ENCODE measurements at regions not wholly inside any gene's neighbourhood (a gene's known extent, or its start where the extent isn't known, plus 50 kb on each side); places are given as distances from the start of the nearest gene placed in this dataset.

DNA sequence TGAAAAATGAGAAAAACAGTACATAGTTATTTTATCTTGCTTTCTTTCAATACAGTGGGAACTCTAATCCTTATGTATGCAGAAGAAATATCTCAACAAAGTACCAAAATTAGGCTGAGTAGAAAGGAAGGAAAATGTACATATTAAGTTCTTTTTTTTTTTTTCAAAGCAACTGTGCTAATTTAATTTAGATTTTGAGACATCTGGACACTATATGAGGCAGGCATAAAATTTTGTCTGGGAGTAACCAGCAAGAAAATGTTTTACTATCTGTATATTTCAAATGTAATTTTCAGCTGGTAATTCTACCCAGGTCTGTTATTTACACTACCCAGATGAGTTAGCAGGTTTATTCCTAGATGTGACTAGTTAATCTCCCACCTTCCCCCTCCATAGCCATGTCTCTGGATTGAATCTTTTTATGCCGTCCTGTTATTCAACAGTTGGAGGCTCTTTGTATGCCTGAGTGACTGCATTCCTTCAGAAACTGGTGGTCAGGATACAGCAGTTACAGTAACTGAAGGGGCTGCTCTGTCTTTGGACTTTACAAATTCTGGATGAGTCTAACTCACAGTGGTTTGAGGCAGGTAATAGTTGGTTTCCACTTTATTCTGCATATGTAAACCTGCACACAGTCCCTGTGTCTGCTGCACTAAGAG lies 633.6 kb downstream of the PCDH18 start (continued):
- TF ChIP-seq, protein P1, sequence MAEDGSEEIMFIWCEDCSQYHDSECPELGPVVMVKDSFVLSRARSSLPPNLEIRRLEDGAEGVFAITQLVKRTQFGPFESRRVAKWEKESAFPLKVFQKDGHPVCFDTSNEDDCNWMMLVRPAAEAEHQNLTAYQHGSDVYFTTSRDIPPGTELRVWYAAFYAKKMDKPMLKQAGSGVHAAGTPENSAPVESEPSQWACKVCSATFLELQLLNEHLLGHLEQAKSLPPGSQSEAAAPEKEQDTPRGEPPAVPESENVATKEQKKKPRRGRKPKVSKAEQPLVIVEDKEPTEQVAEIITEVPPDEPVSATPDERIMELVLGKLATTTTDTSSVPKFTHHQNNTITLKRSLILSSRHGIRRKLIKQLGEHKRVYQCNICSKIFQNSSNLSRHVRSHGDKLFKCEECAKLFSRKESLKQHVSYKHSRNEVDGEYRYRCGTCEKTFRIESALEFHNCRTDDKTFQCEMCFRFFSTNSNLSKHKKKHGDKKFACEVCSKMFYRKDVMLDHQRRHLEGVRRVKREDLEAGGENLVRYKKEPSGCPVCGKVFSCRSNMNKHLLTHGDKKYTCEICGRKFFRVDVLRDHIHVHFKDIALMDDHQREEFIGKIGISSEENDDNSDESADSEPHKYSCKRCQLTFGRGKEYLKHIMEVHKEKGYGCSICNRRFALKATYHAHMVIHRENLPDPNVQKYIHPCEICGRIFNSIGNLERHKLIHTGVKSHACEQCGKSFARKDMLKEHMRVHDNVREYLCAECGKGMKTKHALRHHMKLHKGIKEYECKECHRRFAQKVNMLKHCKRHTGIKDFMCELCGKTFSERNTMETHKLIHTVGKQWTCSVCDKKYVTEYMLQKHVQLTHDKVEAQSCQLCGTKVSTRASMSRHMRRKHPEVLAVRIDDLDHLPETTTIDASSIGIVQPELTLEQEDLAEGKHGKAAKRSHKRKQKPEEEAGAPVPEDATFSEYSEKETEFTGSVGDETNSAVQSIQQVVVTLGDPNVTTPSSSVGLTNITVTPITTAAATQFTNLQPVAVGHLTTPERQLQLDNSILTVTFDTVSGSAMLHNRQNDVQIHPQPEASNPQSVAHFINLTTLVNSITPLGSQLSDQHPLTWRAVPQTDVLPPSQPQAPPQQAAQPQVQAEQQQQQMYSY (CRISPR knock-in tag; IDR thresholded peaks at IDR 0.05) = no peak
- TF ChIP-seq ESRRA (IDR thresholded peaks at IDR 0.05; ENCODE audit: low read length) = no peak
- no peak for TF ChIP-seq ZNF217 (IDR thresholded peaks at IDR 0.05)
- TF ChIP-seq MYB (IDR thresholded peaks at IDR 0.05; ENCODE audit: borderline replicate concordance, low read depth, low read length) = no peak
- no peak for TF ChIP-seq NR2F1 (conservative IDR thresholded peaks at IDR 0.05)
- TF ChIP-seq RB1 (IDR thresholded peaks at IDR 0.05; ENCODE audit: borderline replicate concordance) = no peak

DNA sequence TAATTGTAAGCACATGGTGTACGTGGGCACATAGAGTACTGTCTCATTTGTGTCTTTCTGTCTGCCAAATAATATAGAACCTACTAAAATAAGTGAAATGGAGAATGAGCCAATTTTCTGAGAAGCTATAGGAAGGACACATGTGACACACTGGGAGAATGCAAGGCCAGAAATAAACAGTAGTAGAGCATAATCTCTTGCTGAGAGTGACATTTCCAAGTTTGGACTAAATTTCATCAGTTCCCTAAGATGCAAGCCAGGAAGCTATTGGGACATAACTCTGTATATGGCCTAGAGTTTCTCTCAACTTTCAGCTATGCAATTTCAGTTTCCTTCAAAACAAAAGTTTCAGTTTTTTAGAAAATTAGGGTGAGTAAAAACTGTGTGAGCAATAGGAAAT lies 638.7 kb downstream of the PCDH18 start:
- H3K79me2 ChIP-seq (ENCODE audit: control insufficient read depth, insufficient read depth, low read length) = no peaks in the 10 kb centered on the region
- H3K36me3 ChIP-seq (ENCODE audit: control insufficient read depth in 2 of 2, insufficient read depth in 2 of 2, low read length in 1 of 2) = no peaks in the 10 kb centered on the region
- 0% methylated on average over 1 of the region's 1 CpG for WGBS (ENCODE audit: insufficient coverage, insufficient replicate concordance, low lambda C conversion rate, missing lambda C conversion rate)
- no peak for DNase-seq (ENCODE audit: low read depth, low spot score)
- no peaks in the 10 kb centered on the region for H3K4me1 ChIP-seq (ENCODE audit: control insufficient read depth, insufficient read depth, low read length)
- H3K4me2 ChIP-seq (ENCODE audit: control insufficient read depth, insufficient read depth) = no peak overlapping the region
- no peaks in the 10 kb centered on the region for H3K9me3 ChIP-seq (replicated peaks; ENCODE audit: control insufficient read depth, insufficient read depth, low read length)
- no peak overlapping the region for H3K27ac ChIP-seq (ENCODE audit: control insufficient read depth, insufficient read depth)
- no peak overlapping the region for H3K4me3 ChIP-seq
- no peak for ATAC-seq
- POLR2A ChIA-PET = no interaction called here
- H3K9ac ChIP-seq (ENCODE audit: control insufficient read depth, insufficient read depth, low read length) = no peak overlapping the region
- no peak for FAIRE-seq
- H4K20me1 ChIP-seq (ENCODE audit: control insufficient read depth, insufficient read depth) = no peaks in the 10 kb centered on the region
- intact Hi-C loops (cut with micrococcal nuclease; ENCODE audit: unreplicated experiment) (no loop called here), in situ Hi-C loops (cut with MboI) (no loop called here)
- BruUV-seq (replicated peaks) = no TSS peak
- SMC1A ChIA-PET (ENCODE audit: uncharacterized antibody, unreplicated experiment) = no interaction called here
- RAD21 ChIA-PET (ENCODE audit: unreplicated experiment) = no interaction called here
- H3K27me3 ChIP-seq (replicated peaks in 1 of 2; ENCODE audit: control insufficient read depth in 2 of 2, insufficient read depth in 2 of 2, low read length in 1 of 2) = no peaks in the 10 kb centered on the region
- H2AFZ ChIP-seq (ENCODE audit: control insufficient read depth, low read depth, low read length) = no peak overlapping the region
- CTCF ChIA-PET = no interaction called here
- TF ChIP-seq, protein P2, sequence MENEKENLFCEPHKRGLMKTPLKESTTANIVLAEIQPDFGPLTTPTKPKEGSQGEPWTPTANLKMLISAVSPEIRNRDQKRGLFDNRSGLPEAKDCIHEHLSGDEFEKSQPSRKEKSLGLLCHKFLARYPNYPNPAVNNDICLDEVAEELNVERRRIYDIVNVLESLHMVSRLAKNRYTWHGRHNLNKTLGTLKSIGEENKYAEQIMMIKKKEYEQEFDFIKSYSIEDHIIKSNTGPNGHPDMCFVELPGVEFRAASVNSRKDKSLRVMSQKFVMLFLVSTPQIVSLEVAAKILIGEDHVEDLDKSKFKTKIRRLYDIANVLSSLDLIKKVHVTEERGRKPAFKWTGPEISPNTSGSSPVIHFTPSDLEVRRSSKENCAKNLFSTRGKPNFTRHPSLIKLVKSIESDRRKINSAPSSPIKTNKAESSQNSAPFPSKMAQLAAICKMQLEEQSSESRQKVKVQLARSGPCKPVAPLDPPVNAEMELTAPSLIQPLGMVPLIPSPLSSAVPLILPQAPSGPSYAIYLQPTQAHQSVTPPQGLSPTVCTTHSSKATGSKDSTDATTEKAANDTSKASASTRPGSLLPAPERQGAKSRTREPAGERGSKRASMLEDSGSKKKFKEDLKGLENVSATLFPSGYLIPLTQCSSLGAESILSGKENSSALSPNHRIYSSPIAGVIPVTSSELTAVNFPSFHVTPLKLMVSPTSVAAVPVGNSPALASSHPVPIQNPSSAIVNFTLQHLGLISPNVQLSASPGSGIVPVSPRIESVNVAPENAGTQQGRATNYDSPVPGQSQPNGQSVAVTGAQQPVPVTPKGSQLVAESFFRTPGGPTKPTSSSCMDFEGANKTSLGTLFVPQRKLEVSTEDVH (IDR thresholded peaks at IDR 0.05; ENCODE audit: low read depth, partially characterized antibody) = no peak
- TF ChIP-seq TCF3 (IDR thresholded peaks at IDR 0.05; ENCODE audit: borderline replicate concordance, insufficient read depth, low read depth, low read length) (no peak), EED (IDR thresholded peaks at IDR 0.05; ENCODE audit: low read depth) (no peak), POLR2AphosphoS2 (IDR thresholded peaks at IDR 0.05; ENCODE audit: low read depth, low read length) (no peak), TCF12 (IDR thresholded peaks at IDR 0.05; ENCODE audit: low read depth, low read length) (no peak)
- TF ChIP-seq, protein P3, sequence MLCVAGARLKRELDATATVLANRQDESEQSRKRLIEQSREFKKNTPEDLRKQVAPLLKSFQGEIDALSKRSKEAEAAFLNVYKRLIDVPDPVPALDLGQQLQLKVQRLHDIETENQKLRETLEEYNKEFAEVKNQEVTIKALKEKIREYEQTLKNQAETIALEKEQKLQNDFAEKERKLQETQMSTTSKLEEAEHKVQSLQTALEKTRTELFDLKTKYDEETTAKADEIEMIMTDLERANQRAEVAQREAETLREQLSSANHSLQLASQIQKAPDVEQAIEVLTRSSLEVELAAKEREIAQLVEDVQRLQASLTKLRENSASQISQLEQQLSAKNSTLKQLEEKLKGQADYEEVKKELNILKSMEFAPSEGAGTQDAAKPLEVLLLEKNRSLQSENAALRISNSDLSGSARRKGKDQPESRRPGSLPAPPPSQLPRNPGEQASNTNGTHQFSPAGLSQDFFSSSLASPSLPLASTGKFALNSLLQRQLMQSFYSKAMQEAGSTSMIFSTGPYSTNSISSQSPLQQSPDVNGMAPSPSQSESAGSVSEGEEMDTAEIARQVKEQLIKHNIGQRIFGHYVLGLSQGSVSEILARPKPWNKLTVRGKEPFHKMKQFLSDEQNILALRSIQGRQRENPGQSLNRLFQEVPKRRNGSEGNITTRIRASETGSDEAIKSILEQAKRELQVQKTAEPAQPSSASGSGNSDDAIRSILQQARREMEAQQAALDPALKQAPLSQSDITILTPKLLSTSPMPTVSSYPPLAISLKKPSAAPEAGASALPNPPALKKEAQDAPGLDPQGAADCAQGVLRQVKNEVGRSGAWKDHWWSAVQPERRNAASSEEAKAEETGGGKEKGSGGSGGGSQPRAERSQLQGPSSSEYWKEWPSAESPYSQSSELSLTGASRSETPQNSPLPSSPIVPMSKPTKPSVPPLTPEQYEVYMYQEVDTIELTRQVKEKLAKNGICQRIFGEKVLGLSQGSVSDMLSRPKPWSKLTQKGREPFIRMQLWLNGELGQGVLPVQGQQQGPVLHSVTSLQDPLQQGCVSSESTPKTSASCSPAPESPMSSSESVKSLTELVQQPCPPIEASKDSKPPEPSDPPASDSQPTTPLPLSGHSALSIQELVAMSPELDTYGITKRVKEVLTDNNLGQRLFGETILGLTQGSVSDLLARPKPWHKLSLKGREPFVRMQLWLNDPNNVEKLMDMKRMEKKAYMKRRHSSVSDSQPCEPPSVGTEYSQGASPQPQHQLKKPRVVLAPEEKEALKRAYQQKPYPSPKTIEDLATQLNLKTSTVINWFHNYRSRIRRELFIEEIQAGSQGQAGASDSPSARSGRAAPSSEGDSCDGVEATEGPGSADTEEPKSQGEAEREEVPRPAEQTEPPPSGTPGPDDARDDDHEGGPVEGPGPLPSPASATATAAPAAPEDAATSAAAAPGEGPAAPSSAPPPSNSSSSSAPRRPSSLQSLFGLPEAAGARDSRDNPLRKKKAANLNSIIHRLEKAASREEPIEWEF (IDR thresholded peaks at IDR 0.05; ENCODE audit: insufficient replicate concordance, low read depth, low read length) = no peak
